ENCODE measurements at regions not wholly inside any gene's neighbourhood (a gene's known extent, or its start where the extent isn't known, plus 50 kb on each side); places are given as distances from the start of the nearest gene placed in this dataset.
"Not testable (repeated sequence)": the region's sequence is repeated elsewhere in the genome, so short reads cannot be mapped to it uniquely, and the experiment has no call there.

DNA sequence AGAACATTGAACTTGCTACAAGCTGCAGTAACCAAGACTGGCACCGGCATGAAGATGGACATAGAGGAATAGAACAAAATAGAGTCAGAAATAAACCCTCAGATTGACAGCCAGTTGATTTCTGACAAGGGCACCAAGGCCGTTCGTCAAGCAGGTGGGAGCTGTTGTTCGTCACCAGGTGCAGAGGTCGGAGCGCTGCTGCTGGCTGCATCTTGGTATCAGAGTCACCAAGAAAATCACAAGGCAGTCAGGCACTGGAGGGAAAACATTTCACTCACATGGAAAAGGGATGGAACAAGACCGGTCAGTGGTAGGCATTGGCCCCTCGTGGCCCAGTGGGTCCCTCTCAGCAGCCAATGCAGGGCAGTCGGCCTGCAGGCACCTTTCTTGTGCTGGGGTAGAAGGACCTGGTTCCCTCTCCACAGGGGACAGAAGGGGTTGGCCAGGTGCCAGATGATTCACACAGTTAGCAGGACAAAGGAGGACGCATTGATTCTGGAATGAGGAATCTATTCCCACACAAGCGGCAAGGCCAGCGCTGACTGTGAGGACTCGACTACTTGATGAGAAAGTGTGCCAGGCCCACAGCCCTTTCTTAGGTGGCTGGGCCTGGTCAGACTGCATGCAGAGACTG lies 115.8 kb upstream of the FGF3 start:
- no peak for DNase-seq

DNA sequence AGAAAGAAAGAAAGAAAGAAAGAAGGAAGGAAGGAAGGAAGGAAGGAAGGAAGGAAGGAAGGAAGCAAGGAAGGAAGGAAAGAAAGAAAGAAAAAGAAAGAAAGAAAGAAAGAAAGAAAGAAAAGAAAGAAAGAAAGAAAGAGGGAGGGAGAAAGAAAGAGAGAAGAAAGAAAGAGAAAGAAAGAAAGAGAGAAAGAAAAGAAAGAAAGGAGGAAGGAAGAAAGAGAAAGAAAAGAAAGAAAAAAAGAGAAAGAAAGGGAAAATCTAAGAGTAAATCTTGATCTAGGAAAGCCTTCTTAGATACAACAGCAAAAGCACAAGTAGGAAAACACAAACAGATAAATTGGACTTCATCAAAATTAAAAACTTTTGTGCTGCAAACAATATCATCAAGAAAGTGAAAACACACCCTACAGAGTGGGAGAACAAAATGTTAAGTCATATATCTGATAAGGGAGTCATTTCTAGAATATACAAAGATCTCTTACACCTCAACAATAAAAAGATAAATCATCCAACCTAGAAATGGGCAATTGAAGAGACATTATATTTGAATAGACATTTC lies 116.8 kb upstream of the FGF3 start:
- DNase-seq = no peak

DNA sequence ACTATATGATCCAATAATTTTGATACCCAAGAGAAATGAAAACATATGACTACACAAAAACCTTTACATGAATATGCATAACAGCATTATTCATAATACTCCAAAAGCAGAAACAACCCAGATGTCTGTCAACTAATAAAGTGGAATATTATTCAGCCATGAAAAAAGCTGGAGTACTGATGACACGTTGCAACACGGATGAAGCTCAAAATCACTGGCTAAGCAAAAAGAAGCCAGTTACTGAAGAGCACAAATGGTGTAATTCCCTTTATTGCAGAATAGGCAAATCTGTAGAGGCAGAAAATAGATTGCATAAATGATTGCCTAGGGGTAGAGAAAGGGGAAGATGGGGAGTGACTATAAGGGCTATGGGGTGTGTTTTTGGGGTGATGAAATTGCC lies 117.6 kb upstream of the FGF3 start:
- DNase-seq = no peak

DNA sequence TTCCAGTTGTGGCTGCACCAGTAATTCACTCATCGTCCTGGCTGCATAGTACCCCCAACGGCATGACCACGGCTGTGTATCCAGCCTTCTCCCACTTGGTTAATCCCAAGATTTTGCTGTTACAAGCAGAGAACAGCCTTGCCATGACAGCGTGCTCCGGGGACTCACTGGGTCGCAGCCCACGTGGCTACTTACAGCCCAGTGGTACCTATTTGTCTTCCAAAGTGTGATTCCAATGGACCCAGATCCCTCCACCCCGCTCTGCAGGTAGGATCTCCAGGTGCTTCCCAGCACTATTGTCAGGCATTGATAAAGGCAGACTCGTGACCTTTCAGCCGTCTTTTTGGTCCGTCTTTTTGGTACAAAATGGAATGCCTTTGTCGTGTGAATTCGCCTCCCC lies 119.0 kb upstream of the FGF3 start:
- no peak for DNase-seq

GRCh38 chr11:69939551-69940245 lies 120.5 kb upstream of the FGF3 start:
- DNase-seq = no peak

- no peak for DNase-seq
Observed at GRCh38 chr11:69940246-69940610, 121.0 kb upstream of the FGF3 start.

DNA sequence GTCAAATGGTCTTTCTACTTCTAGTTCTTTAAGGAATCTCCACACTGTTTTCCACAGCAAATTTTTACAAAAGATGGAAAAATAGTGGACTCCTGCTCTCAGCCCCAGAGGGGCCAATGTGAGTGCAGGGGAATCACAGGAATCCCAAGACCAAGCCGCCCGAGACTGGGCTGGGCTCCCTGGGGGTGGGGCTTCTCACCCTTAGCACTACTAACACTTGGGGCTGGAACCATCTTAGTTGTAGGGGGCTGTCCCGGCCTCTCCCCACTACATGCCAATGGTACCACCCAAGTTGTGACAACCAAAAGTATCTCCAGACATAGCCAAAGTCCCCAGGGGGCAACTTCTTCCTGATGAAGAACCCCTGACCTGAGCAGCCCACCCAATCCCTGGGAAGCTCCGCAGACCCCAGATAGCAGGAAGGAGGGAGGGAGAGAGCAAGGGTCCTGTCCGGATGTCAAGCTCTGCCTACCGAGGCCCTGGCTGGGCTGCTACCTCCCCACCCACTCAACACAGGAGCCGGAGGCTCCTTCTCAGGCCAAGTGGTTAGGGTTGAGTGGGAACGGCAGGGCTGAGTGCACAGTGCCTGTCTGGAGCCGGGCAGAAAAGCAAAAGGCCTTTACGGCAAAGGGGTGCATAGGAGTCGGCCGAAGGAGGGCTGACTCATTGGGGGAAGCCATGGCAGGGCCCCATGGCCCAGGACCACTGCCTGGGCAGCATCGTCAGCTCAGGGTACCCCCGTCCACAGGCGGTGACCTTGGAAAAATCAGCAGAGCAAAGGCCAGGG lies 122.5 kb upstream of the FGF3 start:
- DNase-seq = no peak

DNA sequence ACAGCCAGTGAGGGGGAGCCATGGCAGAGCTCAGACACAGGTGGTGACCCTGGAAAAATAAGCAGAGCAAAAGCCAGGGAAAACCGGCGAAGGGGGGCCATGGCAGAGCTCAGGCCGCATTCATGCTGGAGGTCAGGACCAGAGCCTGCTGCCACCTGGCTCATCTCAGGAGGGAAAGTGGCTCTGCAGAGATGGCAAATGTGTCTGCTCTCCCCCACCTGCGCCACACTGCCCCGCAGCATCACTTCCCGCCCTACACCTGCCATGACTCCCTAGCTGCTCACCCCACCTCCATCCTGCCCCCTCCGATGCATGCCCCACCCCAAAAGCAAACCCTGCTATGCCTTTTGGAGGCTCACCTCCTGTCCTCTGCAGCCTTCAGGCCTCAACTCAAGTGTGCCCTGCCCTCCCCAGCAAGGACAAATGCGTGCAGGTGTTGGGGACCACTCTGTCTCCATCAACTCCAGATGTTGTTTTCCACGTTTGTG lies 123.2 kb upstream of the FGF3 start:
- DNase-seq = no peak

GRCh38 chr11:69943066-69943465 lies 123.8 kb upstream of the FGF3 start:
- no peak for DNase-seq

- no peak for DNase-seq
Observed at GRCh38 chr11:69943506-69943905, 124.3 kb upstream of the FGF3 start.

GRCh38 chr11:69944146-69944795 lies 125.1 kb upstream of the FGF3 start:
- DNase-seq = no peak

GRCh38 chr11:69945157-69945556 lies 125.9 kb upstream of the FGF3 start:
- DNase-seq = no peak

DNA sequence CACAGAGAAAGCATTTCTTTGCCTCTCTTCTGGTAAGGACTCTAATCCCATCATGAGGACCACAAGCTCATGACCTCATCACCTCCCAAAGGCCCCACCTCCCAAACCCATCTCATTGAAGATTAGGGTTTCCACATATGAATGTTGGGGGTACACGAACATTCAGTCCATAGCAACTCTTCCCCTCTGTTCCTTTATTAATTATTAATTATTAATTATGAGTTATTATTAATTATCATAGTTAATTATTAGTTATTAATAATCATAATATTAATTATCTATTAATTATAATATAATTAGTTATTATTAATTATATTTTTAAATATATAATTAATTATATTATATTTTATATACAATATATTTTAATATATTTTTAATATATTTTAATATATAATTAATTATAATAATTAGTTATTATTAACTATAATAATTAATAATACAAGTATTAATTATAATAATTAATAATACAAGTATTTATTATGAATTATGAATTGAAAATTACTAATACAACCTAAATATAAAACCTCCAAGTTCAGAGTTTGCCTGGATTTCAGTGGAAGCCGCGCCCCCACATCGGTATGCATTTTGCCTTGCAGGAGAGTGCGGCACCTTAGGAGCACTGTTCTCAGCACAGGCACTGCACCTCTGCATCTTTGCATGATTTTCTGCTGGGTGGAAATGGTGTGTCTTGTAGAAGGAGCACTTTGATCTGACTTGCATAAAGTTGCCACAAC lies 128.0 kb upstream of the FGF3 start:
- DNase-seq = no peak

DNA sequence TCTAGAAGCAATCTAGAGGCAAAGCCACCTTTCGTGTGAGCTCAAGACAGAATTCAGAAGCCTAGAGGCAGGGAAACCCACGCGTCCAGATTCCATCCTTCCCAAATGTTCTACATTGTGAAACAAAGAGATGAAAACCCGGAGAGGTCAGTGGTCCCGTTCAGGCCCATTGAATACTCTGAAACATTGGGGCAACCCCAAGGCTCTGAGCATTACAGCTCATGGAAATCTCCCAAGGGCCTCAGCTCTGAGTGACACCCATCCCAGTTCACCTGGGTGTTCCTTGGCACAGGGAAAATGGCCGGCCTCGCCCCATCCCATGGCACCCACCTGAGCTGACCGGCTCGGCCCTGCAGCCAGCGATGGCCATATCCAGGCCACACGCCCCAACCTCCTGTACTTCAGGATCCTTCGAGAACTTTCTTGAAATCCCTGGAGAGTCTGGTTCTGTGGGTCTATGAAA lies 128.6 kb upstream of the FGF3 start:
- no peak for DNase-seq

- DNase-seq = no peak
Observed at GRCh38 chr11:69948256-69949141, 129.3 kb upstream of the FGF3 start.

GRCh38 chr11:69949327-69949726 lies 128.8 kb upstream of the ANO1 start:
- DNase-seq = no peak

GRCh38 chr11:69950120-69950519 lies 128.0 kb upstream of the ANO1 start:
- peak; percentile 6 for DNase-seq

DNA sequence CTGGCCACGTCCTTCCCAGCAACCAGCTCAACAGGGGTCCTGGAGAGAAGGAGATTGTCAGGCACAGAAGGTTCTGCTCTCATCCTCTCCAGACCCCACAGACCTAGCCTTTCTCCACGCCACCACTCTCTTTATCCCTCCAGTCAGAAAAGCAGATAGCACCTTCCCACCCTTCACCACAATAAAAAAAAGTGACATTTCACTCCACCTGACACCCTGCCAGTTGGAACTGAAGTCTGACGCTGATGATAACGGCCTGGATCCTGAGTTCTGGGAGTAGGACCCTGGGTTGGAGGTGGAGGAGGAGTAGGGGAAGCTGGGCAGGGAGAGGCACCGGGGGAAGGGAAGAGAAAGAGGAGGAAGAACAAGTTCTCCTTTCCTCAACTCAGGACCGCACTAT lies 127.5 kb upstream of the ANO1 start:
- no peak for DNase-seq

GRCh38 chr11:69951821-69952220 lies 126.3 kb upstream of the ANO1 start:
- no peak for DNase-seq

- not testable (repeated sequence) for DNase-seq
Observed at GRCh38 chr11:69952229-69952975, 125.7 kb upstream of the ANO1 start.
